ES-I3 (cell line): ENCODE measurements at regions not wholly inside any gene's neighbourhood (a gene's known extent, or its start where the extent isn't known, plus 50 kb on each side); places are given as distances from the start of the nearest gene placed in this dataset.

Experiments used
- H3K36me3 ChIP-seq: 2 replicates; pipeline ENCODE4 v1.6.1; 2013; ENCODE audit warnings: mild to moderate bottlenecking, low read length, control low read depth, moderate library complexity; ENCODE audit not compliant: insufficient read depth
- H3K4me1 ChIP-seq: 2 replicates; pipeline ENCODE4 v1.6.1; 2013; ENCODE audit warnings: mild to moderate bottlenecking, control low read depth, low read length; ENCODE audit not compliant: insufficient read depth
- H3K9ac ChIP-seq: 2 replicates; pipeline ENCODE4 v1.6.1; 2013; ENCODE audit warnings: low read depth, mild to moderate bottlenecking, low read length, moderate library complexity
- H3K9me3 ChIP-seq: 2 replicates; pipeline ENCODE4 v1.6.1; 2013; ENCODE audit warnings: mild to moderate bottlenecking, low read length, moderate library complexity; ENCODE audit not compliant: control insufficient read depth, insufficient read depth

GRCh38 chr2:42926434-42927333 is 134.3 kb upstream of the HAAO start:
- Histone ChIP-seq H3K36me3 (no peaks in the 10 kb centered on the region), H3K9ac (no peak overlapping the region), H3K4me1 (peaks cover 48% of the 10 kb centered on the region), H3K9me3 (no peaks in the 10 kb centered on the region)

- H3K4me1 ChIP-seq: peaks cover 48% of the 10 kb centered on the region
Observed at GRCh38 chr2:42925742-42926433, 133.5 kb upstream of the HAAO start.

GRCh38 chr2:42924418-42924886 is 132.1 kb upstream of the HAAO start:
- no peaks in the 10 kb centered on the region for H3K9me3 ChIP-seq
- H3K4me1 ChIP-seq: peaks cover 40% of the 10 kb centered on the region
- H3K9ac ChIP-seq: peak overlapping the region; percentile 5
- no peaks in the 10 kb centered on the region for H3K36me3 ChIP-seq

More at GRCh38 chr2:42925742-42926433, 133.5 kb upstream of the HAAO start:
- no peaks in the 10 kb centered on the region for H3K9me3 ChIP-seq
- no peak overlapping the region for H3K9ac ChIP-seq
- H3K36me3 ChIP-seq: no peaks in the 10 kb centered on the region

- Histone ChIP-seq H3K36me3 (no peaks in the 10 kb centered on the region), H3K9ac (no peak overlapping the region), H3K9me3 (no peaks in the 10 kb centered on the region), H3K4me1 (peaks cover 39% of the 10 kb centered on the region)
Observed at GRCh38 chr2:42923580-42924417, 131.4 kb upstream of the HAAO start.

- Histone ChIP-seq H3K36me3 (no peaks in the 10 kb centered on the region), H3K4me1 (peaks cover 31% of the 10 kb centered on the region), H3K9ac (no peak overlapping the region), H3K9me3 (no peaks in the 10 kb centered on the region)
Observed at GRCh38 chr2:42922790-42923579, 130.6 kb upstream of the HAAO start.

- H3K9me3 ChIP-seq: no peaks in the 10 kb centered on the region
- no peaks in the 10 kb centered on the region for H3K36me3 ChIP-seq
- peaks cover 27% of the 10 kb centered on the region for H3K4me1 ChIP-seq
- no peak overlapping the region for H3K9ac ChIP-seq
Observed at GRCh38 chr2:42922293-42922692, 129.9 kb upstream of the HAAO start.

- Histone ChIP-seq H3K9ac (no peak overlapping the region), H3K4me1 (peaks cover 27% of the 10 kb centered on the region), H3K9me3 (no peaks in the 10 kb centered on the region), H3K36me3 (no peaks in the 10 kb centered on the region)
Observed at GRCh38 chr2:42921721-42922120, 129.3 kb upstream of the HAAO start.

- Histone ChIP-seq H3K36me3 (no peaks in the 10 kb centered on the region), H3K9ac (no peak overlapping the region), H3K4me1 (peaks cover 23% of the 10 kb centered on the region), H3K9me3 (no peaks in the 10 kb centered on the region)
Observed at GRCh38 chr2:42921147-42921520, 128.8 kb upstream of the HAAO start.

GRCh38 chr2:42920446-42921146 is 128.2 kb upstream of the HAAO start:
- H3K9me3 ChIP-seq: no peaks in the 10 kb centered on the region
- no peaks in the 10 kb centered on the region for H3K36me3 ChIP-seq
- no peak overlapping the region for H3K9ac ChIP-seq
- H3K4me1 ChIP-seq: peaks cover 17% of the 10 kb centered on the region

GRCh38 chr2:42918671-42919318 is 126.4 kb upstream of the HAAO start:
- Histone ChIP-seq H3K4me1 (peaks cover 3% of the 10 kb centered on the region; the same call in 1 of the 2 replicates), H3K9ac (no peak overlapping the region), H3K36me3 (no peaks in the 10 kb centered on the region), H3K9me3 (no peaks in the 10 kb centered on the region)

GRCh38 chr2:42918041-42918440 is 125.7 kb upstream of the HAAO start:
- no peak overlapping the region for H3K9ac ChIP-seq
- no peaks in the 10 kb centered on the region for H3K36me3 ChIP-seq
- no peaks in the 10 kb centered on the region for H3K9me3 ChIP-seq
- H3K4me1 ChIP-seq: no peaks in the 10 kb centered on the region

- Histone ChIP-seq H3K9me3 (no peaks in the 10 kb centered on the region), H3K4me1 (no peaks in the 10 kb centered on the region), H3K36me3 (no peaks in the 10 kb centered on the region), H3K9ac (no peak overlapping the region)
Observed at GRCh38 chr2:42917425-42917927, 125.1 kb upstream of the HAAO start.

- H3K36me3 ChIP-seq: no peaks in the 10 kb centered on the region
- H3K9ac ChIP-seq: no peak overlapping the region
- no peaks in the 10 kb centered on the region for H3K9me3 ChIP-seq
- no peaks in the 10 kb centered on the region for H3K4me1 ChIP-seq
Observed at GRCh38 chr2:42916324-42916723, 123.9 kb upstream of the HAAO start.
